GM12878 (cell line): ENCODE measurements at regions not wholly inside any gene's neighbourhood (a gene's known extent, or its start where the extent isn't known, plus 50 kb on each side); places are given as distances from the start of the nearest gene placed in this dataset.

Experiments
- ESRRA ChIP-seq: IDR thresholded peaks from 2 replicates; pipeline ENCODE4 v1.6.1; 2012; ENCODE audit warnings: mild to moderate bottlenecking, low read length, improper control_type of control experiment
- MXI1 ChIP-seq: fragments of 150-350 bp; IDR thresholded peaks from 2 replicates; pipeline ENCODE4 v1.6.1; 2011; ENCODE audit warnings: low read depth, mild to moderate bottlenecking, inconsistent platforms, low read length, improper control_type of control experiment

DNA sequence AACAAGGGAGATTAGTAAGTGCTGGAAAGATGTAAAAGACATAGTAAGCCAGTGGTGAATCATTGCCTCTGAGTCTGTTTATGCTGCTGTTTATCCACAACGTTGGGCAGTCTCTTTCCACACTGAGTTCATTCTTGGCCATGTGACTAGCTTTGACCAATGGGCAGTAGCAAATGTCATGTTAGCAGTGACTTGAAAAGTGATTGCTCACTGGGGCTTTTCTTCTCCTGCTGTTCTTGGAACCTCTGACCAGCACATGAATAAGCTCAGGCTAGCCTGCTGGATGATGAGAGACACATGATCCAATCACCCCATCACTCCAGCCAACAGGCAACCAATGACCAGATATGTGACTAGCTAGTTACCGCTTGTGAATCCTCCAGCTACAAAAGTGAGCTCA, 360.4 kb downstream of the SLC4A3 start:
- TF ChIP-seq ESRRA (no peak), MXI1 (no peak)
